GM12878 (cell line): ENCODE measurements at regions not wholly inside any gene's neighbourhood (a gene's known extent, or its start where the extent isn't known, plus 50 kb on each side); places are given as distances from the start of the nearest gene placed in this dataset.
"Not testable (repeated sequence)": the region's sequence is repeated elsewhere in the genome, so short reads cannot be mapped to it uniquely, and the experiment has no call there.

Experiments used
- ATAC-seq: fragments of 200-7000 bp; cut with Tn5 transposase; 3 replicates; pipeline ENCODE4 v1.9.1; 2020; ENCODE audit warnings: mild to moderate bottlenecking, moderate library complexity
- BruUV-seq: library from RNA; stranded (reverse); fragments of 400-500 nt; replicated peaks from 2 replicates; lab custom pipeline; 2021; lab: Mats Ljungman, UMichigan
- CTCF ChIA-PET: fragments of 300-600 bp; sonication (Branson Sonifier 250); formaldehyde crosslinking; extraction: SDS; loops from one replicate; lab custom pipeline; 2021; ENCODE audit warnings: inconsistent platforms; lab: Yijun Ruan, JAX
- POLR2A ChIA-PET: fragments of 350-600 bp; formaldehyde crosslinking; extraction: SDS; loops from one replicate; lab custom pipeline; 2021; ENCODE audit warnings: inconsistent platforms; lab: Charles Lee
- RAD21 ChIA-PET: fragments of 300-600 bp; sonication (Branson Sonifier 250); formaldehyde crosslinking; loops from one replicate; lab custom pipeline; 2023; ENCODE audit warnings: antibody characterized with exemption; ENCODE audit not compliant: unreplicated experiment; lab: Charles Lee
- SMC1A ChIA-PET: fragments of 300-600 bp; sonication (Branson Sonifier 250); formaldehyde crosslinking; loops from one replicate; lab custom pipeline; 2023; ENCODE audit not compliant: unreplicated experiment, uncharacterized antibody; lab: Charles Lee
- DNase-seq: peaks from one replicate; pipeline ENCODE4 v3.0.0-alpha.2; 2011; ENCODE audit warnings: low read depth, low spot score
- FAIRE-seq: peaks from 3 replicates; lab custom pipeline; 2011; peaks lifted over from hg19 to GRCh38; lab: Jason Lieb, UNC
- H2AFZ ChIP-seq: 2 replicates; pipeline ENCODE4 v1.6.0; 2011; ENCODE audit warnings: low read depth, low read length, control low read depth; ENCODE audit not compliant: control insufficient read depth
- H3K27ac ChIP-seq: 2 replicates; pipeline ENCODE4 v1.5.1; 2011; ENCODE audit warnings: control low read depth; ENCODE audit not compliant: control insufficient read depth, insufficient read depth
- H3K27me3 ChIP-seq, 2 experiments: replicated peaks in 1 of 2; 2 replicates each; pipeline versions ENCODE4 v1.6.0 to v1.6.1; 2011; ENCODE audit warnings: low read length in 1 of 2; ENCODE audit not compliant: control insufficient read depth in 2 of 2, insufficient read depth in 2 of 2
- H3K36me3 ChIP-seq, 2 experiments: 2 replicates each; pipeline ENCODE4 v1.5.1; 2011; ENCODE audit warnings: low read length in 1 of 2; ENCODE audit not compliant: control insufficient read depth in 2 of 2, insufficient read depth in 2 of 2
- H3K4me1 ChIP-seq: 2 replicates; pipeline ENCODE4 v1.6.1; 2011; ENCODE audit warnings: mild to moderate bottlenecking, low read length, moderate library complexity, mixed read lengths; ENCODE audit not compliant: control insufficient read depth, insufficient read depth
- H3K4me2 ChIP-seq: 2 replicates; pipeline ENCODE4 v1.6.0; 2011; ENCODE audit warnings: control low read depth; ENCODE audit not compliant: control insufficient read depth, insufficient read depth
- H3K4me3 ChIP-seq: fragments of 200-600 bp; sonication (generic); 2 replicates; pipeline ENCODE4 v1.5.1; 2016
- H3K79me2 ChIP-seq: 2 replicates; pipeline ENCODE4 v1.6.0; 2011; ENCODE audit warnings: low read length; ENCODE audit not compliant: control insufficient read depth, insufficient read depth
- H3K9ac ChIP-seq: 2 replicates; pipeline ENCODE4 v1.8.0; 2011; ENCODE audit warnings: low read length, control low read depth, mixed read lengths; ENCODE audit not compliant: control insufficient read depth, insufficient read depth
- H3K9me3 ChIP-seq: replicated peaks from 3 replicates; pipeline ENCODE4 v1.5.1; 2011; ENCODE audit warnings: mild to moderate bottlenecking, low read length; ENCODE audit not compliant: control insufficient read depth, insufficient read depth
- H4K20me1 ChIP-seq: 2 replicates; pipeline ENCODE4 v1.6.0; 2011; ENCODE audit not compliant: control insufficient read depth, insufficient read depth
- IRF5 ChIP-seq: fragments of 450-650 bp; IDR thresholded peaks from 2 replicates; pipeline ENCODE4 v1.6.1; 2017; ENCODE audit warnings: borderline replicate concordance
- MYB ChIP-seq: fragments of 150-350 bp; IDR thresholded peaks from 2 replicates; pipeline ENCODE4 v1.6.1; 2014; ENCODE audit warnings: mild to moderate bottlenecking, low read depth, low read length, borderline replicate concordance
- NBN ChIP-seq: fragments of 450-650 bp; IDR thresholded peaks from 2 replicates; pipeline ENCODE4 v1.6.1; 2016
- ZNF24 ChIP-seq: fragments of 450-650 bp; IDR thresholded peaks from 2 replicates; pipeline ENCODE4 v1.6.1; 2017; ENCODE audit warnings: antibody characterized with exemption, mild to moderate bottlenecking
- WGBS: methylation state at CpG from one replicate; pipeline ENCODE4 v1.1.6; 2016; ENCODE audit warnings: low lambda C conversion rate; ENCODE audit not compliant: insufficient replicate concordance, insufficient coverage; ENCODE audit errors: missing lambda C conversion rate; 5-methylcytosine and 5-hydroxymethylcytosine counted together
- in situ Hi-C: fragments of 300-500 bp; cut with MboI; formaldehyde crosslinking; loops from 9 replicates; pipeline ENCODE4 v1.14.3; 2018; ENCODE audit warnings: mixed read lengths
- intact Hi-C: fragments of 100-400 bp; cut with micrococcal nuclease; formaldehyde crosslinking; loops from one replicate; pipeline ENCODE4 v1.14.2; 2022; ENCODE audit not compliant: unreplicated experiment
- TF ChIP-seq, protein P1 (sequence below): fragments of 450-650 bp; IDR thresholded peaks from 2 replicates; pipeline ENCODE4 v1.6.1; 2017; ENCODE audit warnings: mild to moderate bottlenecking, moderate library complexity
- TF ChIP-seq, protein P2 (sequence below): fragments of 450-650 bp; formaldehyde crosslinking; IDR thresholded peaks from 2 replicates; pipeline ENCODE4 v1.4.0; 2020; ENCODE audit warnings: mild to moderate bottlenecking, moderate library complexity
- TF ChIP-seq, protein P3 (sequence below): IDR thresholded peaks from 2 replicates; pipeline ENCODE4 v1.6.1; 2011; ENCODE audit warnings: mild to moderate bottlenecking, low read depth, low read length, moderate library complexity; ENCODE audit not compliant: insufficient replicate concordance

GRCh38 chr11:60615497-60615896 lies 83.9 kb upstream of the MS4A8 start (continued):
- TF ChIP-seq, protein P1, sequence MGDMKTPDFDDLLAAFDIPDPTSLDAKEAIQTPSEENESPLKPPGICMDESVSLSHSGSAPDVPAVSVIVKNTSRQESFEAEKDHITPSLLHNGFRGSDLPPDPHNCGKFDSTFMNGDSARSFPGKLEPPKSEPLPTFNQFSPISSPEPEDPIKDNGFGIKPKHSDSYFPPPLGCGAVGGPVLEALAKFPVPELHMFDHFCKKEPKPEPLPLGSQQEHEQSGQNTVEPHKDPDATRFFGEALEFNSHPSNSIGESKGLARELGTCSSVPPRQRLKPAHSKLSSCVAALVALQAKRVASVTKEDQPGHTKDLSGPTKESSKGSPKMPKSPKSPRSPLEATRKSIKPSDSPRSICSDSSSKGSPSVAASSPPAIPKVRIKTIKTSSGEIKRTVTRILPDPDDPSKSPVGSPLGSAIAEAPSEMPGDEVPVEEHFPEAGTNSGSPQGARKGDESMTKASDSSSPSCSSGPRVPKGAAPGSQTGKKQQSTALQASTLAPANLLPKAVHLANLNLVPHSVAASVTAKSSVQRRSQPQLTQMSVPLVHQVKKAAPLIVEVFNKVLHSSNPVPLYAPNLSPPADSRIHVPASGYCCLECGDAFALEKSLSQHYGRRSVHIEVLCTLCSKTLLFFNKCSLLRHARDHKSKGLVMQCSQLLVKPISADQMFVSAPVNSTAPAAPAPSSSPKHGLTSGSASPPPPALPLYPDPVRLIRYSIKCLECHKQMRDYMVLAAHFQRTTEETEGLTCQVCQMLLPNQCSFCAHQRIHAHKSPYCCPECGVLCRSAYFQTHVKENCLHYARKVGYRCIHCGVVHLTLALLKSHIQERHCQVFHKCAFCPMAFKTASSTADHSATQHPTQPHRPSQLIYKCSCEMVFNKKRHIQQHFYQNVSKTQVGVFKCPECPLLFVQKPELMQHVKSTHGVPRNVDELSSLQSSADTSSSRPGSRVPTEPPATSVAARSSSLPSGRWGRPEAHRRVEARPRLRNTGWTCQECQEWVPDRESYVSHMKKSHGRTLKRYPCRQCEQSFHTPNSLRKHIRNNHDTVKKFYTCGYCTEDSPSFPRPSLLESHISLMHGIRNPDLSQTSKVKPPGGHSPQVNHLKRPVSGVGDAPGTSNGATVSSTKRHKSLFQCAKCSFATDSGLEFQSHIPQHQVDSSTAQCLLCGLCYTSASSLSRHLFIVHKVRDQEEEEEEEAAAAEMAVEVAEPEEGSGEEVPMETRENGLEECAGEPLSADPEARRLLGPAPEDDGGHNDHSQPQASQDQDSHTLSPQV = no peak
- TF ChIP-seq NBN (no peak), IRF5 (no peak), ZNF24 (no peak), MYB (no peak)
- TF ChIP-seq, protein P2, sequence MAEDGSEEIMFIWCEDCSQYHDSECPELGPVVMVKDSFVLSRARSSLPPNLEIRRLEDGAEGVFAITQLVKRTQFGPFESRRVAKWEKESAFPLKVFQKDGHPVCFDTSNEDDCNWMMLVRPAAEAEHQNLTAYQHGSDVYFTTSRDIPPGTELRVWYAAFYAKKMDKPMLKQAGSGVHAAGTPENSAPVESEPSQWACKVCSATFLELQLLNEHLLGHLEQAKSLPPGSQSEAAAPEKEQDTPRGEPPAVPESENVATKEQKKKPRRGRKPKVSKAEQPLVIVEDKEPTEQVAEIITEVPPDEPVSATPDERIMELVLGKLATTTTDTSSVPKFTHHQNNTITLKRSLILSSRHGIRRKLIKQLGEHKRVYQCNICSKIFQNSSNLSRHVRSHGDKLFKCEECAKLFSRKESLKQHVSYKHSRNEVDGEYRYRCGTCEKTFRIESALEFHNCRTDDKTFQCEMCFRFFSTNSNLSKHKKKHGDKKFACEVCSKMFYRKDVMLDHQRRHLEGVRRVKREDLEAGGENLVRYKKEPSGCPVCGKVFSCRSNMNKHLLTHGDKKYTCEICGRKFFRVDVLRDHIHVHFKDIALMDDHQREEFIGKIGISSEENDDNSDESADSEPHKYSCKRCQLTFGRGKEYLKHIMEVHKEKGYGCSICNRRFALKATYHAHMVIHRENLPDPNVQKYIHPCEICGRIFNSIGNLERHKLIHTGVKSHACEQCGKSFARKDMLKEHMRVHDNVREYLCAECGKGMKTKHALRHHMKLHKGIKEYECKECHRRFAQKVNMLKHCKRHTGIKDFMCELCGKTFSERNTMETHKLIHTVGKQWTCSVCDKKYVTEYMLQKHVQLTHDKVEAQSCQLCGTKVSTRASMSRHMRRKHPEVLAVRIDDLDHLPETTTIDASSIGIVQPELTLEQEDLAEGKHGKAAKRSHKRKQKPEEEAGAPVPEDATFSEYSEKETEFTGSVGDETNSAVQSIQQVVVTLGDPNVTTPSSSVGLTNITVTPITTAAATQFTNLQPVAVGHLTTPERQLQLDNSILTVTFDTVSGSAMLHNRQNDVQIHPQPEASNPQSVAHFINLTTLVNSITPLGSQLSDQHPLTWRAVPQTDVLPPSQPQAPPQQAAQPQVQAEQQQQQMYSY (CRISPR knock-in tag) = no peak
- TF ChIP-seq, protein P3, sequence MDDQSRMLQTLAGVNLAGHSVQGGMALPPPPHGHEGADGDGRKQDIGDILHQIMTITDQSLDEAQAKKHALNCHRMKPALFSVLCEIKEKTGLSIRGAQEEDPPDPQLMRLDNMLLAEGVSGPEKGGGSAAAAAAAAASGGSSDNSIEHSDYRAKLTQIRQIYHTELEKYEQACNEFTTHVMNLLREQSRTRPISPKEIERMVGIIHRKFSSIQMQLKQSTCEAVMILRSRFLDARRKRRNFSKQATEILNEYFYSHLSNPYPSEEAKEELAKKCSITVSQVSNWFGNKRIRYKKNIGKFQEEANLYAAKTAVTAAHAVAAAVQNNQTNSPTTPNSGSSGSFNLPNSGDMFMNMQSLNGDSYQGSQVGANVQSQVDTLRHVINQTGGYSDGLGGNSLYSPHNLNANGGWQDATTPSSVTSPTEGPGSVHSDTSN = no peak

DNA sequence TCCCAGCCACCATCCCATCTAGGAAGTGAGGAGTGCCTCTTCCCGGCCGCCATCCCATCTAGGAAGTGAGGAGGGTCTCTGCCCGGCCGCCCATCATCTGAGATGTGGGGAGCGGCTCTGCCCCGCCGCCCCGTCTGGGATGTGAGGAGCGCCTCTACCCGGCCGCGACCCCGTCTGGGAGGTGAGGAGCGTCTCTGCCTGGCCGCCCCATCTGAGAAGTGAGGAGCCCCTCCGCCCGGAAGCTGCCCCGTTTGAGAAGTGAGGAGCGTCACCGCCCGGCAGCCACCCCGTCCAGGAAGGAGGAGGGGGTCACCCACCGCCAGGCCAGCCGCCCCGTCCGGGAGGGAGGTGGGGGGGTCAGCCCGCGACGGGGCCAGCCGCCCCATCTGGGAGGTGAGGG lies 77.5 kb upstream of the MS4A8 start:
- H3K4me2 ChIP-seq, DNase-seq, ATAC-seq, H3K4me3 ChIP-seq, CTCF ChIA-PET, SMC1A ChIA-PET, H2AFZ ChIP-seq, H3K9ac ChIP-seq, H3K36me3 ChIP-seq, H3K79me2 ChIP-seq, H4K20me1 ChIP-seq, intact Hi-C loops, POLR2A ChIA-PET, H3K27me3 ChIP-seq, H3K27ac ChIP-seq, FAIRE-seq, RAD21 ChIA-PET, in situ Hi-C loops, H3K9me3 ChIP-seq, H3K4me1 ChIP-seq, BruUV-seq: not testable (repeated sequence)
- 91% methylated on average over 15 of the region's 30 CpGs for WGBS
